GM10248 (cell line): ENCODE measurements at regions not wholly inside any gene's neighbourhood (a gene's known extent, or its start where the extent isn't known, plus 50 kb on each side); places are given as distances from the start of the nearest gene placed in this dataset.

Experiments used
- CTCF ChIA-PET: fragments of 300-600 bp; sonication (Branson Sonifier 250); formaldehyde crosslinking; extraction: SDS; loops from one replicate; lab custom pipeline; 2021; ENCODE audit warnings: antibody characterized with exemption; lab: Yijun Ruan, JAX
- POLR2A ChIA-PET: fragments of 350-650 bp; sonication (Branson Sonifier 250); formaldehyde crosslinking; extraction: SDS; loops from one replicate; lab custom pipeline; 2020; ENCODE audit warnings: antibody characterized with exemption; lab: Yijun Ruan, JAX
- DNase-seq: peaks from one replicate; pipeline ENCODE4 v3.0.0; 2012; ENCODE audit errors: extremely low spot score
- CTCF ChIP-seq: IDR thresholded peaks from 2 replicates; pipeline ENCODE4 v1.5.1; 2012; ENCODE audit warnings: mild to moderate bottlenecking, low read depth; ENCODE audit errors: extremely low read depth, missing control alignments, control extremely low read depth

- CTCF ChIA-PET, result interaction anchor here (1.4 to 1.5 kb wide), 2 partner anchors 10 to 53 kb away, joined by 3 to 4 read pairs; no protein-coding TSS in a partner anchor
- POLR2A ChIA-PET, result no interaction called here
- TF ChIP-seq CTCF, result no peak
- DNase-seq, result no peak
Measured at GRCh38 chr14:71651228-71651627, 281.0 kb upstream of the RGS6 start.

GRCh38 chr14:71652368-71652767, 279.9 kb upstream of the RGS6 start:
- no peak for TF ChIP-seq CTCF
- CTCF ChIA-PET, result interaction anchor here (0.9 to 1.1 kb wide), 2 partner anchors 38 to 44 kb away, joined by 3 read pairs; no protein-coding TSS in a partner anchor
- POLR2A ChIA-PET, result no interaction called here
- DNase-seq, result no peak

- POLR2A ChIA-PET, result no interaction called here
- DNase-seq, result no peak
Measured at GRCh38 chr14:71654810-71655209, 277.4 kb upstream of the RGS6 start.

GRCh38 chr14:71658261-71658860, 273.9 kb upstream of the RGS6 start:
- POLR2A ChIA-PET, result no interaction called here

More at GRCh38 chr14:71654810-71655209, 277.4 kb upstream of the RGS6 start:
- TF ChIP-seq CTCF, result no peak
- CTCF ChIA-PET, result interaction anchor here (1.2 to 1.7 kb wide), 4 partner anchors 14 to 73 kb away, joined by 3 to 4 read pairs (median 4); no protein-coding TSS in a partner anchor

GRCh38 chr14:71659159-71659558, 273.1 kb upstream of the RGS6 start:
- TF ChIP-seq CTCF, result no peak
- ChIA-PET CTCF (interaction anchor here (1.0 to 1.2 kb wide), 2 partner anchors 9 to 13 kb away, joined by 3 to 4 read pairs; no protein-coding TSS in a partner anchor), POLR2A (no interaction called here)
- no peak for DNase-seq

More at GRCh38 chr14:71658261-71658860, 273.9 kb upstream of the RGS6 start:
- DNase-seq, result no peak
- no peak for TF ChIP-seq CTCF
- CTCF ChIA-PET, result interaction anchor here (1.2 kb wide), 1 partner anchor 8 kb away, joined by 3 read pairs; no protein-coding TSS in a partner anchor

GRCh38 chr14:71661441-71661840, 270.8 kb upstream of the RGS6 start:
- no peak for DNase-seq
- ChIA-PET POLR2A (interaction anchor here (0.6 kb wide), 1 partner anchor 182 kb away, joined by 3 read pairs; no protein-coding TSS in a partner anchor), CTCF (interaction anchor here (1.4 kb wide), 2 partner anchors 10 to 530 kb away, joined by 3 to 4 read pairs; no protein-coding TSS in a partner anchor)
- no peak for TF ChIP-seq CTCF
